T-helper 2 cell treated with Interferon-gamma antibody and Interleukin-4, amounts not matched to agents 5 μg/mL and 100 μg/mL, for 36 hours (primary cell): ENCODE measurements at regions not wholly inside any gene's neighbourhood (a gene's known extent, or its start where the extent isn't known, plus 50 kb on each side); places are given as distances from the start of the nearest gene placed in this dataset.

Experiments
- DNase-seq: peaks from one replicate; pipeline ENCODE4 v3.0.0; 2021; ENCODE audit warnings: low spot score
- H3K27ac Mint-ChIP-seq: one replicate; pipeline ENCODE4 v1.8.0; 2021; ENCODE audit warnings: mild to moderate bottlenecking, mixed read lengths
- H3K27me3 Mint-ChIP-seq: one replicate; pipeline ENCODE4 v1.8.0; 2021; ENCODE audit warnings: low read depth, mixed read lengths
- H3K36me3 Mint-ChIP-seq: one replicate; pipeline ENCODE4 v1.8.0; 2021; ENCODE audit warnings: low read depth, mixed read lengths
- H3K4me1 Mint-ChIP-seq: one replicate; pipeline ENCODE4 v1.8.0; 2021; ENCODE audit warnings: low read depth, mixed read lengths
- H3K4me3 Mint-ChIP-seq: one replicate; pipeline ENCODE4 v1.8.0; 2022; ENCODE audit warnings: mild to moderate bottlenecking, moderate library complexity, mixed read lengths
- H3K9me3 Mint-ChIP-seq: one replicate; pipeline ENCODE4 v1.8.0; 2021; ENCODE audit warnings: mixed read lengths

DNA sequence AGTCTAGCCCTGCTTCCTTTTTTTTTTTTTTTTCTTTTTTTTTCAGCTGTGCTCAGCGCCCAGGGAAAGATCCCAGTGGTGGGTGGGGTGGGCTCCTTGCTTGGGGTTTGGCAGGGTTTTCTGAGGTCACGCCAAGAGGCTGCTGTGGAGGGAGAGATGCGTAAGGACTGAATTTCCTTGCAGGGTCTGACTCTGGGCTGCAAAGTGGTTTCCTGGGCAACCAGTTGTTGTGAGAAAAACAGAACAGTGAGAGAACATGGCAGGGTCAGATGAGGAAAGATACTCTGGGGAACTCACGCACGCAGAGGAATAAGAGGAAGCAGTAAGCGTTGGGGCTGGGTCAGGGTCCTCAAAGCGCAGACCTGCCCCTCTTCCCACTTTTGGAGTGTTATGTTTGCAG lies 119.5 kb downstream of the IRF8 start:
- peaks cover 16% of the 10 kb centered on the region for H3K27me3 Mint-ChIP-seq
- no peak for DNase-seq
- peaks cover 19% of the 10 kb centered on the region for H3K9me3 Mint-ChIP-seq
- H3K36me3 Mint-ChIP-seq, result peaks cover 2% of the 10 kb centered on the region
- no peak overlapping the region for H3K27ac Mint-ChIP-seq
- no peak overlapping the region for H3K4me3 Mint-ChIP-seq
- no peaks in the 10 kb centered on the region for H3K4me1 Mint-ChIP-seq

DNA sequence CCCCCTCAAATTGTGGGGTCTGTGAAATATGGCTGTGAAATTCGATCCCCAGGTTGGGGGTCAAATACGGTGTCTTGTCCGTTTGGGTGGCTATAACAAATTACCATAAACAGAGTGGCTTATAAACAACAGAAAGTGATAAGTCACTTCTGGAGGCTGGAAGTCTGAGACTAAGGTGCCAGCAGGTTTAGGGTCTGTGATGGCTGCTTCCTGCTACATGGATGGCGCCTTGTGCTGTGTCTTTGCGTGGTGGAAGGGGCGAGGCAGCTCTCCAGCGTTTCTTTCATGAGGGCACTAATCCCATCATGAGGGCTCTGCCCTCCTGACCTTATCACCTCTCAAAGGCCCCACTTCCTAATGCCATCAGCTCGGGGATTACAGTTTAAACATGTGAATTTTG lies 120.0 kb downstream of the IRF8 start:
- H3K36me3 Mint-ChIP-seq, result no peaks in the 10 kb centered on the region
- no peak overlapping the region for H3K27ac Mint-ChIP-seq
- H3K4me3 Mint-ChIP-seq, result no peak overlapping the region

DNA sequence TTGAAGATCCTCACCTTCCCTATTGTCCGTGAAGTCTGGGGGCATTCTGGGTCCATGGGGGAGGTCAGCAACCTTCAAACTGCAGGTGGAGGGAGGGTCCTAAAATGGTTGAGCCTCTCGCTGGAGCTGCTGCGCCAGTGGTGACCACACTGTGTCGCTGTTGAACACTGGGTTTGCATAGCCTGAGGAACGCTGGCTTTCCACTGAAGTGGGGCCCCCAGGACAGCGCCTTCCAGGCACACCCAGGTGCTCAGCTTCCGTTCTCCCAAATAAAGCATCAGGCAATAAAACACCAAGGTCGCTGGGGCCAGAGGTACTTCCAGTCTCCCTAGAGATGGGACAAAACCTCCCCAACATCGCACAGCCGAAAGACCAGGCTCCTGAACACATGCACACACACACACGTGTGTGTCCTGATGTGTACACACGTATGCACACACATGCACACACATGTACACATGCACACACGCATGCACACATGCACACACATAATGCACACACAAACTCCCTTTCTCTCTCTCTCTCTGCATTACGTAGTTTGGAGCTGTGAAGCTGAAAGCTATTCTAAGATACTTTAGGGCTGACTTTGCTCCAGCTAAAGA lies 120.6 kb downstream of the IRF8 start:
- H3K4me3 Mint-ChIP-seq, result no peak overlapping the region
- H3K27ac Mint-ChIP-seq, result no peak overlapping the region
- no peaks in the 10 kb centered on the region for H3K4me1 Mint-ChIP-seq

More for the DNA sequence above, 120.0 kb downstream of the IRF8 start:
- Mint-ChIP-seq H3K9me3 (peaks cover 20% of the 10 kb centered on the region), H3K27me3 (peaks cover 16% of the 10 kb centered on the region), H3K4me1 (no peaks in the 10 kb centered on the region)
- no peak for DNase-seq

DNA sequence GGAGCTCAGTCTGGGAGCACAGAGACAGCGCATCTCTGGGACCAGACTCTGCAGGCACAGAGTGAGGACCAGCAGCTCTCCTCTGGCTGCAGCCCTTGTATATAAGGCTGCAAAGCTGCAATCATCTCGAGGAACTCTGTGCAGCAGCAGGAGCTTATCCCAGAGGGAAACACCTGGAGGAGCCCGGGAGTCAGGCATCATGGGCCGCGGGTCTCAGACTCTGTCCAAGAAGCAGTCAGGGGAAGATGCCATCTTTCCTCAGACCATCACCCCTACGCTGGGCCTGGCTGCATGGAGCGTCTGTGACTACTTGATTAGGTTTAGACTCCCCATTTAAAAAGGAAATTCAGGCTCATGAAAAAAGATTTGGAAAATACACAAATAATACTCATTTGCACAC lies 122.0 kb downstream of the IRF8 start:
- Mint-ChIP-seq H3K4me3 (no peak overlapping the region), H3K27ac (no peak overlapping the region), H3K36me3 (no peaks in the 10 kb centered on the region), H3K9me3 (peaks cover 33% of the 10 kb centered on the region), H3K4me1 (no peaks in the 10 kb centered on the region), H3K27me3 (peaks cover 16% of the 10 kb centered on the region)
- DNase-seq, result no peak

More for the DNA sequence above, 120.6 kb downstream of the IRF8 start:
- DNase-seq, result no peak
- H3K36me3 Mint-ChIP-seq, result no peaks in the 10 kb centered on the region
- peaks cover 25% of the 10 kb centered on the region for H3K9me3 Mint-ChIP-seq
- peaks cover 16% of the 10 kb centered on the region for H3K27me3 Mint-ChIP-seq

DNA sequence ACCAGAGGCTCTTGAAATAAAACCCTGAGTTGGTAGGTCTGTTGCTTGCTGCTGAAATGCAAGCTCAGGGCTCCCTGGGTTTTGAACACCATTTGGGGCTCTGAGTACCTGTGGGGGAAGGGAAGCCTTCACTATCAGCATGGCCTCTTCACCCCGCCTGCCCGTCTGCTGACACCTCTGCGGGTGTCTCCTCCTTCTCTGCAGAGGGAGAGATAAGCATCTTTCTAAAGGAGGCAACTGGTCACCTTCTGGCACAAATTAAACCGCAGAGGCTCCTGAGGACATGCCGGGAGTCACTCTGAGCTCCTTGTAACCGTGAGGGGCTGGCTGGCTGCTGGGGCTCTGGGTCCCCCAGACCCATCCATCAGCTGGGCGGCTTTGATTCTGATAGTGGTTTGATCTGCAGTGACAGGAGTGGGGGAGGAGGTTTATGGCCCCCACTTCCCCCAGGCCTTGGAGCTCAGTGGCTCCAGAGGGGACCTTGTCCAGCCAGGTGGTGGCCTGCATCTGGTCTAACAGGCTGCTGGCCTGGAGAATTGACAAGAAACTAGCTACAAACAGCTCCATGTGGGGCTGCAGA lies 123.5 kb downstream of the IRF8 start:
- Mint-ChIP-seq H3K27ac (no peak overlapping the region), H3K9me3 (peaks cover 37% of the 10 kb centered on the region), H3K27me3 (peaks cover 16% of the 10 kb centered on the region), H3K4me3 (no peak overlapping the region), H3K4me1 (no peaks in the 10 kb centered on the region), H3K36me3 (no peaks in the 10 kb centered on the region)
- no peak for DNase-seq

DNA sequence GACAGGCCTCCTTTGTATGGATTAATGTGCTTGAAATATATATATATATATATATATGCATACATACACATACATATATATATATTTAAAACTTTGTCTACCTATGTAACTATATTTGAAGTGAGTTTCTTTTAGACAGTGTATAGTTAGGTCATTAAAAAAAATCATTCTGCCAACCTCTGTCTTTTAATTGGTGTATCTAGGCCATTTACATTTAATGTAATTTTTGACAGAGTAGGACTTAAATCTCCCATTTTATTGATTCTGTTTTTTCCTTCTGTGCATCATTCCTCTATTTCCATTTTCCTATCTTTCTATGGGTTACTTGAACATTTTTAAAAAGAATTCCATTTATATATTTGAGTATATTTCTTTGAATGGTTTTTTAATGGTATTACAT lies 125.2 kb downstream of the IRF8 start:
- Mint-ChIP-seq H3K36me3 (no peaks in the 10 kb centered on the region), H3K4me3 (no peak overlapping the region), H3K9me3 (peaks cover 37% of the 10 kb centered on the region), H3K4me1 (no peaks in the 10 kb centered on the region), H3K27me3 (peaks cover 12% of the 10 kb centered on the region), H3K27ac (no peak overlapping the region)
- DNase-seq, result no peak

DNA sequence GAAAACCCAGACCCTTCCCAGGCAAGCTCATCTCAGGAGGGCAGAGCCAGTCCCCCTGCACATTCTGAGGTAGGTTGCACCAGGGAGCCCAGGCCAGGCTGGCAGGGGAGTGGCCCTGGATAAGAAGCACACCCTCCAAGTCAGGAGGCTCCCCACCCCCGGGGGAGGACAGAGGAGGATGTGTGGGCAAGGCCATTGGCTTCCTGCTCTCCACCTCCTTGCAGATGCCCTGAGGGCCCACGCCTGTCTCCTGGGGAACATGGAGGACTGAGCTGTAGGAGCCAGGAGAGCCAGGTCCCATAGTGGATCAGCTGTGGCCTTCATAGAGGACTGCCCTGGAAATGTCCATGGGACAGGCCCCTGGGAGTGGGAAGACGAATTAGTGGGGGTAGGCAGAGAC lies 126.7 kb downstream of the IRF8 start:
- no peak for DNase-seq
- peaks cover 28% of the 10 kb centered on the region for H3K9me3 Mint-ChIP-seq
- no peaks in the 10 kb centered on the region for H3K36me3 Mint-ChIP-seq
- H3K27ac Mint-ChIP-seq, result no peak overlapping the region
- H3K4me1 Mint-ChIP-seq, result no peaks in the 10 kb centered on the region
- H3K4me3 Mint-ChIP-seq, result no peak overlapping the region
- H3K27me3 Mint-ChIP-seq, result peaks cover 10% of the 10 kb centered on the region

DNA sequence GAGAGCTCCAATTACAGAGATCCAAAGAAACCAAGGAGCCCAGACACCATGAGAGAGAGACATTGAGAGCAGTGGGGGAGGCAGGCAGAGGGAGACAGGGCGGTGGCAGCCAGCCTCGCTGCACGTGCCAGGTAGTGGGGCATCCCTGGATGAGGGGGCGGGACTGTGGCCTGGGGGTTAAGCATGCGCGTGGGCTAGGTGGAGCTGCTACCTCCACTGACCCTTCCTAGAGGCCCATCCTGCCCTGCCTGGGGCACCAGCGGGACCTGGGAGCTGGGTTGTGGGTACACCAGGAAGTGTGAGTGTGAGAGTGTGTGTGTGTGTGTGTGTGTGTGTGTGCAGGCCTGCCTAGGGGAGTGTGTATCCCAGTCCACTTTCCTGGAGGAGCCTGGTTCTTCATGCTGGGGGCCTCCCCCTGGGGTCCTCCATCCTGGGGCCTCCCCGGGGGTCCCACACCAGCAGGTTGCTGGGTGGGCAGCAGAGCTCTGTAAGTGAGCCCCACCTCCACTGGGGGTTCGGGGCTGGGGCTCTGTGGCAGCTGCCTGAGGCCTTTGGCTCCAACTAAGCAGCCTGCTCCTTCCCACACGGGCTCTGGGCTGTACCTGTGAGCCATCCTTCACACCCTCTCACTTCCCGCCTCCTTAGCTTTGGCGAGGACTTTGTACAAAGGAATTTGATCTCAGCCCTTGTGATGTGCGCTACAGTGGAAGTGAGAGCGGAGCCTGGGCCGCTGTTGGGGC lies 127.4 kb downstream of the IRF8 start:
- no peaks in the 10 kb centered on the region for H3K4me1 Mint-ChIP-seq
- H3K27me3 Mint-ChIP-seq, result peaks cover 9% of the 10 kb centered on the region
- H3K27ac Mint-ChIP-seq, result no peak overlapping the region
- no peaks in the 10 kb centered on the region for H3K36me3 Mint-ChIP-seq
- peaks cover 25% of the 10 kb centered on the region for H3K9me3 Mint-ChIP-seq
- H3K4me3 Mint-ChIP-seq, result no peak overlapping the region
- no peak for DNase-seq

DNA sequence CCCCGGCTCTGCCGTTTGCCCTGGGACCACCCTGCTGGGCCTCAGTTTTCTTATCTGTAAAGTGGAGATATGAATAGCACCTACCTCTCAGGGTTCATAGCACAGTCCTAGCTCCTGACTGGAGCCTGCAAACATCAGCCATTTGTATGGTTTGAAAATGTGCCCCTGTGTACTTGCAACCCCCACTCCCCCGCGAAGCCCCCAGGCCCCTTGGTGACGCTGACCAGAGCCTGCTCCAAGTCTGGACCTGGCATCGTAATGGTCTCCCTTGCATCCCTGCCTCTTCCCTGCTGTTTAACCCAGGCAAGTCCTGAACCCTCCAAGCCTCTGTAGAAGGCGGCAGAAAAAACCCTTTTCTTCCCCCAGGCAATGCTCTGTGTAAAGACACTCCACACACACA lies 128.0 kb downstream of the IRF8 start:
- H3K4me1 Mint-ChIP-seq, result no peaks in the 10 kb centered on the region
- peaks cover 25% of the 10 kb centered on the region for H3K9me3 Mint-ChIP-seq
- no peak for DNase-seq
- no peak overlapping the region for H3K27ac Mint-ChIP-seq
- peaks cover 9% of the 10 kb centered on the region for H3K27me3 Mint-ChIP-seq
- H3K36me3 Mint-ChIP-seq, result no peaks in the 10 kb centered on the region
- no peak overlapping the region for H3K4me3 Mint-ChIP-seq

DNA sequence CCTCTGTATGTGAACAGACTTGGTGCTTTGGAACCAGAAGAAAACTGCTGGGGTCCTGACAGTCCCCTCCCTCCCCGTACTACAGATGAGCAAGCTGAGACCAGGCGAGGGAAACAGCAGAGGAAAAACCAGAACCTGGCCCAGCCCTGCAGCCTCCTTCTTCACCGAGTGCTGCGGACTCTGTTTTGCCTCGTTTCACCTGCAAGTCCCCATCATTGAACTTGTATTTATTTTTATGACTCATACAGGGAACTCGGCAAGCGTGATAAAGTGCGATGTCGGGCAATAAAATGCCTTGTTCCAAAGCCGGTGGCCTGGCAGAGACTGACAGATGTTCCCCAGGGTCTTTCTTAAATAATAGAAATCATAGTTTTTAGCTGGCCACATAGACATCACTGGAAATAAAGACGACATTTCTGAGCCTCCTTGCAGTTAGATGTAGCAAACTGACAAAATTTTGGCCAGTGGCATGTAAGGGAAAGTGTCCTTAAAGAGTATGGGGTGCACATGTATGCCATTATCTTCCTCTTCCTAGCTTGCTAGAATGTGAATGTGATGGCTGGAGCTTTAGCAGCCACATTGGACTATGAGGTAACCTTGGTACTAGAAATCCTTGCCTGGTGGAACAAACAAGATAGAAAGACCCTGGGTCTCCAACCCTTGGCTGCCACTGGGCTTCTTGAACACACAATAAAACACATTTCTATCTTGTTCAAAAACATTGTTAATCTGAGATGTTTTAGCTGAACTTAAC lies 128.6 kb downstream of the IRF8 start:
- DNase-seq, result no peak
- H3K9me3 Mint-ChIP-seq, result peaks cover 25% of the 10 kb centered on the region
- H3K36me3 Mint-ChIP-seq, result no peaks in the 10 kb centered on the region
- no peaks in the 10 kb centered on the region for H3K4me1 Mint-ChIP-seq
- no peak overlapping the region for H3K27ac Mint-ChIP-seq
- peaks cover 9% of the 10 kb centered on the region for H3K27me3 Mint-ChIP-seq
- H3K4me3 Mint-ChIP-seq, result no peak overlapping the region

DNA sequence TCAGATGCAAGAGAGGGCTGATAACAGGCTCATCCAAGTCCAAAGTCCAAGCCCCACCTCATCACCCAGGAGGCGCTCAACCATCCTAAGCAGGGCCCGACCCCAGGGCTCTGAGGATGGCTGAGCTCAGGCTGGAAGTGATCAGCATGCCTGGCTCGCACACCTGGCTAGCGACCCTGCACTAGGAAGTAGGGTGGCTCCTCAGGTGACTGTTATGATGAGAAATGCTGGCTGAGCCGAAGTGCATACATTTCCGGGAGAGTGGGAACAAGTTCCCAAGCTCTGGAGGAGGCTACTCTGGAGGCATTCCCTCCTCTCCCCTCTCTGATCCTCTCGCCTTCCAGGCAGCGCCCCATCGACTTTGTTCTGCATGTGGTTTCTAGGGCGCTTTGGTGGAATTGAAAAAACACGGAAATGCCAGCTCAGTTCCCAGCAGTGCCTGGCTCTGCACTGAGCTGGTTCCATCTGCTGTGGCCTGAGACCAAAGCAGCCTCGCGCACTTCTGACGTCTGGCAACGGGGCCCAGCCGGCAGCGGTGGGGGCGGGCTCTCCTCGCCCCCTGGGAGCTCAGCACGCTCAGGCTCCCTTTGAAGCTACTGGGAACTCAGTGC lies 130.3 kb downstream of the IRF8 start:
- Mint-ChIP-seq H3K4me3 (no peak overlapping the region), H3K4me1 (no peaks in the 10 kb centered on the region), H3K27ac (no peak overlapping the region), H3K36me3 (no peaks in the 10 kb centered on the region), H3K9me3 (peaks cover 15% of the 10 kb centered on the region), H3K27me3 (peaks cover 12% of the 10 kb centered on the region)
- no peak for DNase-seq

DNA sequence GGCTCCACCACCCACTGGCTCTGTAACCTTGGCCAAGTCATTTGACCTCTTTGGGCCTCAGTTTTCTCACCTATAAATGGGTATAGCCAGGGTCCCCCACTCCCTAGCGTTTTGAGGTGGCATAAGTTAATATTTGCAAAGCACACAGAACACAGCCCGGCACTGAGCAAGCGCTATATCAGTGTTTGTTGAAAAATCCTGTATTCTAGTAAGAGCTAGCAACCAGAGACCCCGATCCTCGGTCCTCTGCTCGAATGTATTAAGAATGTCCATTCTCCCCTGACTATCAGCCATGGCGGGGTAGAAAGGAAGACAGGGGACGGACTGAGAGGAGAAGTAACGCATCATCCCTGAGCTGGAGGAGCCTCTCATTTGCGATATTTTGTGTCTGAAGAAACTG lies 131.2 kb downstream of the IRF8 start:
- Mint-ChIP-seq H3K36me3 (no peaks in the 10 kb centered on the region), H3K27me3 (peaks cover 12% of the 10 kb centered on the region), H3K9me3 (peaks cover 6% of the 10 kb centered on the region)

DNA sequence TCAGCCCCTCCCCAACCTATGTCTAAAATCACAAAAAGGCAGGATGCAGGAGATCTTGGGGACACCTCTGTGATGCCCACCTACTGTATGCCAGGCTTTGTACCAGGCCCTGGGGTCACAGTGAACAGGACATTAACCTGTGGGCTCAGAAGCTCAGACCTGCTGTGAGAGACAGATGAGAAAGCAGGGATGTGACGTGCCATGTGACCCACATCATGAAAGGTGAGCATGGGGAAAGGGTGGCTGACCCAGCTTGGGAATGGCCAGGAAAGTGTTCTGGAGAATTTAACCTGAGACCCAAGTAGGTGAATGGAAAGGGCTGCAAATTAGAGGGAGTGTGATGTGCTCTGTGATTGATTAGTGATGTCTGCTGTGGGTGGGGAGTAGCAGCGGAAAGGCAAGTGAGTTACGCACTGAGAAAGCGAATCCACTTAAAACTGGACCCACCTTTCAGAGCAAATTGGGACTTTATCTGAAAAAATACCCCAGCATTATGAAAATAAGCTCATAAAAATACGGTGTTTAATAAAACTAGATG lies 132.2 kb downstream of the IRF8 start:
- no peak overlapping the region for H3K27ac Mint-ChIP-seq
- H3K4me1 Mint-ChIP-seq, result no peaks in the 10 kb centered on the region
- H3K27me3 Mint-ChIP-seq, result peaks cover 12% of the 10 kb centered on the region
- no peak for DNase-seq
- H3K4me3 Mint-ChIP-seq, result no peak overlapping the region
- H3K9me3 Mint-ChIP-seq, result peaks cover 3% of the 10 kb centered on the region
- no peaks in the 10 kb centered on the region for H3K36me3 Mint-ChIP-seq

More for the DNA sequence above, 131.2 kb downstream of the IRF8 start:
- H3K4me3 Mint-ChIP-seq, result no peak overlapping the region
- no peaks in the 10 kb centered on the region for H3K4me1 Mint-ChIP-seq
- DNase-seq, result no peak
- no peak overlapping the region for H3K27ac Mint-ChIP-seq
